ENCODE measurements at regions not wholly inside any gene's neighbourhood (a gene's known extent, or its start where the extent isn't known, plus 50 kb on each side); places are given as distances from the start of the nearest gene placed in this dataset.

DNA sequence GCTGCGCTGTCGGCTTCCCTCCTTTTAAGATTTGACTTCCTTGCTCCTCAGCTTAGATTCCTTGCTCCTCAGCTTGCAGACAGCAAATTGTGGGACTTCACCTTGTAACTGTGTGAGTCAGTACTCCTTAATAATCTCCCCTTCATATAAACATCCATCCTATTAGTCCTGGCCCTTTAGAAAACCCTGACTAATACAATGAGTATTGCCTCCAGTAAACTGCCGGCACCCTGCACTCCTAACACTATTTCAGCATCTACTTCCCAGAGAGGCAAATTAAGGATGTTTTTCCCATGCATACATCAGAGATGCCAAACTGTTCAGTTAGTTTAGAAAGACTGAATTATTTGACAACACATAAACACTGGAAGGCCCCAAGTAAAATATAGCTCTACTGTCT lies 611.3 kb upstream of the TMEM132C start:
- Histone ChIP-seq H3K36me3 (no peaks in the 10 kb centered on the region), H3K4me1 (ENCODE audit: control insufficient read depth in 1 of 2, low read depth in 2 of 2) (no peaks in the 10 kb centered on the region), H3K9me3 (no peaks in the 10 kb centered on the region), H3K4me3 (no peak overlapping the region), H3K27ac (no peak overlapping the region), H3K27me3 (replicated peaks; ENCODE audit: insufficient read depth) (no peaks in the 10 kb centered on the region)
- ATAC-seq (ENCODE audit: insufficient number of reproducible peaks, low FRiP score, low read depth): no peak
- no peak for TF ChIP-seq CTCF (IDR thresholded peaks at IDR 0.05)
- no peak for DNase-seq (ENCODE audit: low spot score)

DNA sequence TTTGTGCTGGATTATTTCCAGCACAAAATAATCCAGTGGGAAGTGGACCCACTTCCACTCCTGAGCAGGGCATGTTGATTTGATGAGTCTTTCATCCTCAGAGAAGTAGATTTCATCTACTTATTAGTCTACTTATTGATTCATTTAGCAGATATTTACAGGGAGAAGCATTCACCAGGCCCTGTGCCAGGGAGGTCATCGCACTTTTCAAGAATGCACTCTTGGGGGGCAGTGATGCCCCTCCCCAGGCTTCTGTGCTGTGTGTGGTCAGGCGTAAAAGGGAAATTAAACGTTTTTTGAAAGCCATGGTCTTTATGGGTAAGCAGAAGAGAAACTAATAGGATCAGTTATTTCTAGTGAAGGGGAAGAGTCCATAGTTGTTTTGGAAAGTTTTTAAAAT lies 610.7 kb upstream of the TMEM132C start:
- DNase-seq (ENCODE audit: low spot score) (no peak), ATAC-seq (ENCODE audit: insufficient number of reproducible peaks, low FRiP score, low read depth) (no peak)
- H3K4me3 ChIP-seq: no peak overlapping the region
- TF ChIP-seq CTCF (IDR thresholded peaks at IDR 0.05): no peak
- no peaks in the 10 kb centered on the region for H3K9me3 ChIP-seq
- no peaks in the 10 kb centered on the region for H3K36me3 ChIP-seq
- no peaks in the 10 kb centered on the region for H3K27me3 ChIP-seq (replicated peaks; ENCODE audit: insufficient read depth)
- H3K4me1 ChIP-seq (ENCODE audit: control insufficient read depth in 1 of 2, low read depth in 2 of 2): no peaks in the 10 kb centered on the region
- H3K27ac ChIP-seq: no peak overlapping the region

DNA sequence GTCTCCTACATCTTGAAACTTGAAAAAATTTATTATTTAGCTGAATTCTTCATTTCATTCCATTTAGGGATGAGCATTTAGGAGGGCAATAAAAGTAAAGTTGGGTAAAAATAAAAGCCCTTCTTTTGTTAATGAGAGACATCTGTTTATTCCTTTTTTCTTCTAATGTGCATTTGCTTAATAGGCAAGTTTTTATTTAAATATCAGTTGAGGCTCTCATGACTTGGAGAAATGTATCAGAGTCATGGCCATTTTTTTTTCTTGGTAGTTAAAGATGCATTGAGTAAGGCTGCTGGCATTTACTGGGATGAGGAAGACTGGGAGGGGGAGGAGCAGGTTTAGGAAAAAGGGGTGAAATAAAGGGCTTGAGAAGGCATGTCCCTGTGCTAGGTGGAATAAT lies 609.9 kb upstream of the TMEM132C start:
- no peaks in the 10 kb centered on the region for H3K36me3 ChIP-seq
- no peaks in the 10 kb centered on the region for H3K4me1 ChIP-seq (ENCODE audit: control insufficient read depth in 1 of 2, low read depth in 2 of 2)
- H3K4me3 ChIP-seq: no peak overlapping the region
- H3K27me3 ChIP-seq (replicated peaks; ENCODE audit: insufficient read depth): no peaks in the 10 kb centered on the region
- TF ChIP-seq CTCF (IDR thresholded peaks at IDR 0.05): no peak
- no peak overlapping the region for H3K27ac ChIP-seq
- DNase-seq (ENCODE audit: low spot score) (no peak), ATAC-seq (ENCODE audit: insufficient number of reproducible peaks, low FRiP score, low read depth) (no peak)
- H3K9me3 ChIP-seq: no peaks in the 10 kb centered on the region

- Histone ChIP-seq H3K27me3 (replicated peaks; ENCODE audit: insufficient read depth) (no peaks in the 10 kb centered on the region), H3K9me3 (no peaks in the 10 kb centered on the region), H3K4me1 (ENCODE audit: control insufficient read depth in 1 of 2, low read depth in 2 of 2) (peaks cover 0 to 15% of the 10 kb centered on the region in 2 donors), H3K36me3 (no peaks in the 10 kb centered on the region), H3K27ac (no peak overlapping the region), H3K4me3 (no peak overlapping the region)
- no peak for TF ChIP-seq CTCF (IDR thresholded peaks at IDR 0.05)
- DNase-seq (ENCODE audit: low spot score): no peak
- ATAC-seq (ENCODE audit: insufficient number of reproducible peaks, low FRiP score, low read depth): no peak
Measured at GRCh38 chr12:127660961-127661360, 606.0 kb upstream of the TMEM132C start.

GRCh38 chr12:127663716-127664115 lies 603.3 kb upstream of the TMEM132C start:
- Histone ChIP-seq H3K36me3 (no peaks in the 10 kb centered on the region), H3K9me3 (no peaks in the 10 kb centered on the region), H3K27ac (no peak overlapping the region), H3K4me1 (ENCODE audit: control insufficient read depth in 1 of 2, low read depth in 2 of 2) (peaks cover 0 to 15% of the 10 kb centered on the region in 2 donors), H3K27me3 (replicated peaks; ENCODE audit: insufficient read depth) (no peaks in the 10 kb centered on the region), H3K4me3 (no peak overlapping the region)
- TF ChIP-seq CTCF (IDR thresholded peaks at IDR 0.05): no peak
- ATAC-seq (ENCODE audit: insufficient number of reproducible peaks, low FRiP score, low read depth) (no peak), DNase-seq (ENCODE audit: low spot score) (no peak)
